NCI-H2029 (cell line): ENCODE measurements at regions not wholly inside any gene's neighbourhood (a gene's known extent, or its start where the extent isn't known, plus 50 kb on each side); places are given as distances from the start of the nearest gene placed in this dataset.

ENCODE experiments used
- DNase-seq: peaks from one replicate; lab custom pipeline; 2025; lab: John Stamatoyannopoulos, UW

GRCh38 chr5:117942861-117943519, 1045.4 kb downstream of the DTWD2 start:
- DNase-seq = no peak

- no peak for DNase-seq
Measured at GRCh38 chr5:117893211-117893610, 1095.1 kb downstream of the DTWD2 start.

GRCh38 chr5:117892360-117892759, 1096.0 kb downstream of the DTWD2 start:
- no peak for DNase-seq

GRCh38 chr5:117889596-117889995, 1098.8 kb downstream of the DTWD2 start:
- DNase-seq = no peak

GRCh38 chr5:117888688-117889087, 1099.7 kb downstream of the DTWD2 start:
- DNase-seq = no peak

GRCh38 chr5:117881426-117882230, 1106.7 kb downstream of the DTWD2 start:
- DNase-seq = no peak

- no peak for DNase-seq
Measured at GRCh38 chr5:117880932-117881331, 1107.4 kb downstream of the DTWD2 start.

- DNase-seq = no peak
Measured at GRCh38 chr5:117877731-117878130, 1110.6 kb downstream of the DTWD2 start.

GRCh38 chr5:117872798-117873368, 1115.5 kb downstream of the DTWD2 start:
- DNase-seq = no peak

- DNase-seq = no peak
Measured at GRCh38 chr5:117869596-117869995, 1118.8 kb downstream of the DTWD2 start.

GRCh38 chr5:117863586-117864296, 1124.6 kb downstream of the DTWD2 start:
- no peak for DNase-seq

- DNase-seq = no peak
Measured at GRCh38 chr5:117860550-117860949, 1127.8 kb downstream of the DTWD2 start.

- no peak for DNase-seq
Measured at GRCh38 chr5:117859176-117859575, 1129.2 kb downstream of the DTWD2 start.

- DNase-seq = no peak
Measured at GRCh38 chr5:117856713-117857112, 1131.6 kb downstream of the DTWD2 start.

- no peak for DNase-seq
Measured at GRCh38 chr5:117837786-117838185, 1150.6 kb downstream of the DTWD2 start.

GRCh38 chr5:117833691-117834090, 1154.7 kb downstream of the DTWD2 start:
- no peak for DNase-seq

GRCh38 chr5:117829646-117830045, 1158.7 kb downstream of the DTWD2 start:
- DNase-seq = no peak

- no peak for DNase-seq
Measured at GRCh38 chr5:117813850-117814249, 1174.5 kb downstream of the DTWD2 start.

- DNase-seq = no peak
Measured at GRCh38 chr5:117812861-117813260, 1175.5 kb downstream of the DTWD2 start.

GRCh38 chr5:117809251-117809650, 1179.1 kb downstream of the DTWD2 start:
- no peak for DNase-seq

GRCh38 chr5:117805058-117805457, 1183.3 kb downstream of the DTWD2 start:
- no peak for DNase-seq

- DNase-seq = no peak
Measured at GRCh38 chr5:117803533-117803932, 1184.8 kb downstream of the DTWD2 start.

- DNase-seq = no peak
Measured at GRCh38 chr5:117801583-117801982, 1186.8 kb downstream of the DTWD2 start.
